SK-N-SH treated with all-trans-retinoic acid at 6 μM for 48 hours (cell line): ENCODE measurements at regions not wholly inside any gene's neighbourhood (a gene's known extent, or its start where the extent isn't known, plus 50 kb on each side); places are given as distances from the start of the nearest gene placed in this dataset.

Experiments used
- ATAC-seq: fragments of 200-7000 bp; cut with Tn5 transposase; 3 replicates; pipeline ENCODE4 v1.9.1; 2020; ENCODE audit warnings: mild to moderate bottlenecking, moderate library complexity
- ARNTL ChIP-seq: fragments of 450-650 bp; formaldehyde crosslinking; IDR thresholded peaks from 2 replicates; pipeline ENCODE4 v1.5.0; 2020; ENCODE audit warnings: low read depth, mild to moderate bottlenecking, moderate library complexity, borderline replicate concordance
- BACH2 ChIP-seq: fragments of 250-450 bp; sonication (Bioruptor Pico); IDR thresholded peaks from 2 replicates; pipeline ENCODE4 v1.9.0; 2021; ENCODE audit warnings: mild to moderate bottlenecking, borderline replicate concordance
- GLIS3 ChIP-seq: fragments of 250-450 bp; sonication (Bioruptor Pico); IDR thresholded peaks from 2 replicates; pipeline ENCODE4 v1.5.0; 2020; ENCODE audit warnings: mild to moderate bottlenecking, moderate library complexity
- OSR1 ChIP-seq: fragments of 250-450 bp; sonication (Bioruptor Pico); IDR thresholded peaks from 2 replicates; pipeline ENCODE4 v1.8.0; 2022; ENCODE audit warnings: moderate library complexity, mild to moderate bottlenecking, inconsistent platforms
- PPARA ChIP-seq: fragments of 250-450 bp; sonication (Bioruptor Pico); IDR thresholded peaks from 2 replicates; pipeline ENCODE4 v1.5.0; 2020; ENCODE audit warnings: mild to moderate bottlenecking, borderline replicate concordance
- RARB ChIP-seq: fragments of 250-450 bp; sonication (Bioruptor Pico); IDR thresholded peaks from 2 replicates; pipeline ENCODE4 v1.8.0; 2021; ENCODE audit warnings: mild to moderate bottlenecking, moderate library complexity
- SNAI2 ChIP-seq: fragments of 250-450 bp; sonication (Bioruptor Pico); IDR thresholded peaks from 2 replicates; pipeline ENCODE4 v1.5.0; 2020; ENCODE audit warnings: mild to moderate bottlenecking, moderate library complexity
- ZC3H10 ChIP-seq: fragments of 250-450 bp; sonication (Bioruptor Pico); IDR thresholded peaks from 2 replicates; pipeline ENCODE4 v1.5.1; 2021; ENCODE audit warnings: mild to moderate bottlenecking, moderate library complexity
- ZFP30 ChIP-seq: fragments of 450-650 bp; formaldehyde crosslinking; IDR thresholded peaks from 2 replicates; pipeline ENCODE4 v1.5.0; 2022; ENCODE audit warnings: mild to moderate bottlenecking, moderate library complexity
- ZNF565 ChIP-seq: fragments of 450-650 bp; formaldehyde crosslinking; conservative IDR thresholded peaks from 2 replicates; pipeline ENCODE4 v1.5.0; 2020; ENCODE audit warnings: low read depth, mild to moderate bottlenecking, moderate library complexity
- ZNF70 ChIP-seq: fragments of 450-650 bp; formaldehyde crosslinking; IDR thresholded peaks from 2 replicates; pipeline ENCODE4 v1.5.0; 2020; ENCODE audit warnings: mild to moderate bottlenecking, moderate library complexity
- ZNF8 ChIP-seq: fragments of 450-650 bp; formaldehyde crosslinking; IDR thresholded peaks from 2 replicates; pipeline ENCODE4 v1.5.0; 2020; ENCODE audit warnings: mild to moderate bottlenecking, moderate library complexity
- TF ChIP-seq, protein P1 (sequence below): fragments of 250-450 bp; sonication (Bioruptor Pico); IDR thresholded peaks from 2 replicates; pipeline ENCODE4 v1.8.0; 2020; ENCODE audit warnings: mild to moderate bottlenecking, moderate library complexity, borderline replicate concordance
- TF ChIP-seq, protein P2 (sequence below): fragments of 250-450 bp; sonication (Bioruptor Pico); IDR thresholded peaks from 2 replicates; pipeline ENCODE4 v1.5.1; 2020; ENCODE audit warnings: low read depth, mild to moderate bottlenecking, moderate library complexity
- TF ChIP-seq, protein P3 (sequence below): fragments of 250-450 bp; sonication (Bioruptor Pico); IDR thresholded peaks from 2 replicates; pipeline ENCODE4 v1.5.0; 2020; ENCODE audit warnings: mild to moderate bottlenecking, moderate library complexity
- TF ChIP-seq, protein P4 (sequence below): fragments of 250-450 bp; sonication (Bioruptor Pico); IDR thresholded peaks from 2 replicates; pipeline ENCODE4 v1.8.0; 2021; ENCODE audit warnings: low read depth, mild to moderate bottlenecking, moderate library complexity, borderline replicate concordance
- TF ChIP-seq, protein P5 (sequence below): fragments of 250-450 bp; sonication (Bioruptor Pico); IDR thresholded peaks from 2 replicates; pipeline ENCODE4 v1.5.1; 2021; ENCODE audit warnings: mild to moderate bottlenecking, moderate library complexity

DNA sequence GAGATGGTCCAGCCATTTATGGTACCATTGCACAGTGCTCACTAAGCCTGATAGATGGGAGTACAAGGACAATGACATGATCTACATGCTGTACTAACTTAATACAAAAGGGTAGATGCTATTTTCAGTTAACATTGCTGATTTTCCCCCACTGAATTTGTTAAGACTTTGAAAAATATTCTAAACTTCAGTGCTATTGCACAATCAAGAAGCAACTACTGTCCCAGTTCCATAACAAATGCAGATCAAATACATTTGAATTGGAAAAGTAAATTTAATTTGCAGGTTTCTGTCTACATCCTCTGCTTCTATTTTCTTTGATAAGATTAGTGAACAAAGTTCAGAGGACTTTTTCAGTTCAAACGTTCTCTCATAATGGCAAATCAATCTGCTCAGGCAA is 366.8 kb upstream of the FGF13 start:
- no peak for ATAC-seq
- TF ChIP-seq SNAI2: no peak
- TF ChIP-seq, protein P1, sequence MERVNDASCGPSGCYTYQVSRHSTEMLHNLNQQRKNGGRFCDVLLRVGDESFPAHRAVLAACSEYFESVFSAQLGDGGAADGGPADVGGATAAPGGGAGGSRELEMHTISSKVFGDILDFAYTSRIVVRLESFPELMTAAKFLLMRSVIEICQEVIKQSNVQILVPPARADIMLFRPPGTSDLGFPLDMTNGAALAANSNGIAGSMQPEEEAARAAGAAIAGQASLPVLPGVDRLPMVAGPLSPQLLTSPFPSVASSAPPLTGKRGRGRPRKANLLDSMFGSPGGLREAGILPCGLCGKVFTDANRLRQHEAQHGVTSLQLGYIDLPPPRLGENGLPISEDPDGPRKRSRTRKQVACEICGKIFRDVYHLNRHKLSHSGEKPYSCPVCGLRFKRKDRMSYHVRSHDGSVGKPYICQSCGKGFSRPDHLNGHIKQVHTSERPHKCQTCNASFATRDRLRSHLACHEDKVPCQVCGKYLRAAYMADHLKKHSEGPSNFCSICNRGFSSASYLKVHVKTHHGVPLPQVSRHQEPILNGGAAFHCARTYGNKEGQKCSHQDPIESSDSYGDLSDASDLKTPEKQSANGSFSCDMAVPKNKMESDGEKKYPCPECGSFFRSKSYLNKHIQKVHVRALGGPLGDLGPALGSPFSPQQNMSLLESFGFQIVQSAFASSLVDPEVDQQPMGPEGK: no peak
- TF ChIP-seq RARB (CRISPR knock-in tag): no peak

DNA sequence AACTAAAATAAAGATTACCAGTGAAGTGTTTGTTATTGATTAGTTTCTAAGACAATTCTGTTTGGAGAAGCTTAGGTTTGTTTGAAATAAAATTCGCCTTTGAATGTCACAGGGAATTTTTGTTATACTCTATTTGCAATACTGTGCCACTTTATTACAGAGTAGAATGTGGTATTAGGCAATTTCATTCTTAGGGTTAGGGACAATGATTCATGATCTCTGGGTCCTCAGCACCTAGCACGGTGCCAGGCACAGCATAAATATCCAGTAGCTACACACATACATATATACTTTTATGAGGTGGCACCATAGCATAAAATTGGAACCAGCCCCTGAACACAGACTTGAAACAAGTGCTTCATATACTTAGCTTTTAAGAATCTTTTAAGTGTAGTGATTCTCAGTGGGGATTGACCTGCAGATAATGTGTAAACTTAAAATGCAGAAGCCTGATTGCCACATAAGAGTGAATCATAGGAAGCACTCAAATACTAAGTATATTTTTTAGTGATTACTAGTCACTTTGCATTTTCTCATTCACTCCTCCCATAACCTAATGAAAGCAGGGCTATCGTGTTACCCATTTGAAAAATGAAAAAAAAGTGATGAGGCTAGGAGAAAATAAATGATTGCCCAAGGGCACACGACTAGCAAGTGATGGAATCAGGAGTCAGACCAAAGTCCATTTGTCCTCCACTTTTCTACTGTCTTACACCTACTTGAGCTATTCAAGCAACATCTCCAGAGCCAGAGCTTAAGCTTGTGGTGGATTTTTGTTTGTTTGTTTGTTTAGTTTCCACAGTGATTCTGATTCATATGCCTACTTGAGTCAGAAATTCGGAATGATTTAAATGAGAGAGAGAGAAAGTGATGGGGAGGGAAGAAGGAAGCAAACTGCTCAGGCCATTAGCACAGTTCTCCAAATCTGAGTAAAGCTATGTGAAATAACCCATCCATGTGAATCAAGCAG is 366.0 kb upstream of the FGF13 start:
- ATAC-seq: no peak
- TF ChIP-seq, protein P2, sequence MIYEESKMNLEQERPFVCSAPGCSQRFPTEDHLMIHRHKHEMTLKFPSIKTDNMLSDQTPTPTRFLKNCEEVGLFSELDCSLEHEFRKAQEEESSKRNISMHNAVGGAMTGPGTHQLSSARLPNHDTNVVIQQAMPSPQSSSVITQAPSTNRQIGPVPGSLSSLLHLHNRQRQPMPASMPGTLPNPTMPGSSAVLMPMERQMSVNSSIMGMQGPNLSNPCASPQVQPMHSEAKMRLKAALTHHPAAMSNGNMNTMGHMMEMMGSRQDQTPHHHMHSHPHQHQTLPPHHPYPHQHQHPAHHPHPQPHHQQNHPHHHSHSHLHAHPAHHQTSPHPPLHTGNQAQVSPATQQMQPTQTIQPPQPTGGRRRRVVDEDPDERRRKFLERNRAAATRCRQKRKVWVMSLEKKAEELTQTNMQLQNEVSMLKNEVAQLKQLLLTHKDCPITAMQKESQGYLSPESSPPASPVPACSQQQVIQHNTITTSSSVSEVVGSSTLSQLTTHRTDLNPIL (CRISPR knock-in tag): no peak
- no peak for TF ChIP-seq ZNF8 (CRISPR knock-in tag)
- no peak for TF ChIP-seq ARNTL (CRISPR knock-in tag)
- TF ChIP-seq SNAI2: no peak
- TF ChIP-seq, protein P1: no peak
- no peak for TF ChIP-seq OSR1
- TF ChIP-seq, protein P3, sequence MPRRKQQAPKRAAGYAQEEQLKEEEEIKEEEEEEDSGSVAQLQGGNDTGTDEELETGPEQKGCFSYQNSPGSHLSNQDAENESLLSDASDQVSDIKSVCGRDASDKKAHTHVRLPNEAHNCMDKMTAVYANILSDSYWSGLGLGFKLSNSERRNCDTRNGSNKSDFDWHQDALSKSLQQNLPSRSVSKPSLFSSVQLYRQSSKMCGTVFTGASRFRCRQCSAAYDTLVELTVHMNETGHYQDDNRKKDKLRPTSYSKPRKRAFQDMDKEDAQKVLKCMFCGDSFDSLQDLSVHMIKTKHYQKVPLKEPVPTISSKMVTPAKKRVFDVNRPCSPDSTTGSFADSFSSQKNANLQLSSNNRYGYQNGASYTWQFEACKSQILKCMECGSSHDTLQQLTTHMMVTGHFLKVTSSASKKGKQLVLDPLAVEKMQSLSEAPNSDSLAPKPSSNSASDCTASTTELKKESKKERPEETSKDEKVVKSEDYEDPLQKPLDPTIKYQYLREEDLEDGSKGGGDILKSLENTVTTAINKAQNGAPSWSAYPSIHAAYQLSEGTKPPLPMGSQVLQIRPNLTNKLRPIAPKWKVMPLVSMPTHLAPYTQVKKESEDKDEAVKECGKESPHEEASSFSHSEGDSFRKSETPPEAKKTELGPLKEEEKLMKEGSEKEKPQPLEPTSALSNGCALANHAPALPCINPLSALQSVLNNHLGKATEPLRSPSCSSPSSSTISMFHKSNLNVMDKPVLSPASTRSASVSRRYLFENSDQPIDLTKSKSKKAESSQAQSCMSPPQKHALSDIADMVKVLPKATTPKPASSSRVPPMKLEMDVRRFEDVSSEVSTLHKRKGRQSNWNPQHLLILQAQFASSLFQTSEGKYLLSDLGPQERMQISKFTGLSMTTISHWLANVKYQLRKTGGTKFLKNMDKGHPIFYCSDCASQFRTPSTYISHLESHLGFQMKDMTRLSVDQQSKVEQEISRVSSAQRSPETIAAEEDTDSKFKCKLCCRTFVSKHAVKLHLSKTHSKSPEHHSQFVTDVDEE: no peak
- no peak for TF ChIP-seq BACH2 (CRISPR knock-in tag)
- no peak for TF ChIP-seq ZFP30
- no peak for TF ChIP-seq PPARA (CRISPR knock-in tag)
- no peak for TF ChIP-seq GLIS3
- no peak for TF ChIP-seq ZC3H10 (CRISPR knock-in tag)
- TF ChIP-seq, protein P4, sequence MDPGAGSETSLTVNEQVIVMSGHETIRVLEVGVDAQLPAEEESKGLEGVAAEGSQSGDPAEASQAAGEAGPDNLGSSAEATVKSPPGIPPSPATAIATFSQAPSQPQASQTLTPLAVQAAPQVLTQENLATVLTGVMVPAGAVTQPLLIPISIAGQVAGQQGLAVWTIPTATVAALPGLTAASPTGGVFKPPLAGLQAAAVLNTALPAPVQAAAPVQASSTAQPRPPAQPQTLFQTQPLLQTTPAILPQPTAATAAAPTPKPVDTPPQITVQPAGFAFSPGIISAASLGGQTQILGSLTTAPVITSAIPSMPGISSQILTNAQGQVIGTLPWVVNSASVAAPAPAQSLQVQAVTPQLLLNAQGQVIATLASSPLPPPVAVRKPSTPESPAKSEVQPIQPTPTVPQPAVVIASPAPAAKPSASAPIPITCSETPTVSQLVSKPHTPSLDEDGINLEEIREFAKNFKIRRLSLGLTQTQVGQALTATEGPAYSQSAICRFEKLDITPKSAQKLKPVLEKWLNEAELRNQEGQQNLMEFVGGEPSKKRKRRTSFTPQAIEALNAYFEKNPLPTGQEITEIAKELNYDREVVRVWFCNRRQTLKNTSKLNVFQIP (CRISPR knock-in tag): no peak
- no peak for TF ChIP-seq ZNF70 (CRISPR knock-in tag)
- TF ChIP-seq, protein P5, sequence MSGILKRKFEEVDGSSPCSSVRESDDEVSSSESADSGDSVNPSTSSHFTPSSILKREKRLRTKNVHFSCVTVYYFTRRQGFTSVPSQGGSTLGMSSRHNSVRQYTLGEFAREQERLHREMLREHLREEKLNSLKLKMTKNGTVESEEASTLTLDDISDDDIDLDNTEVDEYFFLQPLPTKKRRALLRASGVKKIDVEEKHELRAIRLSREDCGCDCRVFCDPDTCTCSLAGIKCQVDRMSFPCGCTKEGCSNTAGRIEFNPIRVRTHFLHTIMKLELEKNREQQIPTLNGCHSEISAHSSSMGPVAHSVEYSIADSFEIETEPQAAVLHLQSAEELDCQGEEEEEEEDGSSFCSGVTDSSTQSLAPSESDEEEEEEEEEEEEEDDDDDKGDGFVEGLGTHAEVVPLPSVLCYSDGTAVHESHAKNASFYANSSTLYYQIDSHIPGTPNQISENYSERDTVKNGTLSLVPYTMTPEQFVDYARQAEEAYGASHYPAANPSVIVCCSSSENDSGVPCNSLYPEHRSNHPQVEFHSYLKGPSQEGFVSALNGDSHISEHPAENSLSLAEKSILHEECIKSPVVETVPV: no peak

DNA sequence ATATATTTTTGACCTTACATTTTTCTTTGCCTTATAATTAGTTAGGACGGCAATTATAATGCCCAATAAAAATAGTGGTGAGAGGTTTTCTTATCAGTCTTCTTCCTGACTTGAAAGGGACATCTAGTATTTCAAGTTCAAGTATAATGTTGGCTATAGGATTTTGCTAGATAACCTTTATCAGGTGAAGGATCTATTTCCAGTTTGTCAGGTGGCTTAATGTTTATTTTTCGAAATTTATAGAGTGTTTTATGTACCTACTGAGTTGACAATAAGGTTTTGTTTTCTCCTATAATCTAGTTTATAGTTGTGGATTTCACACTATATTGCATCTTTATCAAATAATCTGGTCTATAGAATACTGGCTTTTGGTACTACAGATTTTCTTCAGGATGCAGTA is 351.8 kb upstream of the FGF13 start:
- ATAC-seq: no peak
- no peak for TF ChIP-seq RARB (CRISPR knock-in tag)
- TF ChIP-seq ZNF565 (CRISPR knock-in tag): no peak
- TF ChIP-seq, protein P4 (CRISPR knock-in tag): no peak
